Ishikawa (cell line): ENCODE measurements at regions not wholly inside any gene's neighbourhood (a gene's known extent, or its start where the extent isn't known, plus 50 kb on each side); places are given as distances from the start of the nearest gene placed in this dataset.

Source experiments
- CEBPB ChIP-seq: IDR thresholded peaks from 2 replicates; pipeline ENCODE4 v1.6.1; 2012
- CREB1 ChIP-seq: IDR thresholded peaks from 2 replicates; pipeline ENCODE4 v1.6.1; 2012; ENCODE audit warnings: low read depth
- EGR1 ChIP-seq: IDR thresholded peaks from 2 replicates; pipeline ENCODE4 v1.6.1; 2012
- EP300 ChIP-seq: IDR thresholded peaks from 2 replicates; pipeline ENCODE4 v1.6.1; 2012; ENCODE audit warnings: borderline replicate concordance
- FOXM1 ChIP-seq: IDR thresholded peaks from 2 replicates; pipeline ENCODE4 v1.6.1; 2012; ENCODE audit warnings: low read depth, borderline replicate concordance
- NFIC ChIP-seq: IDR thresholded peaks from 2 replicates; pipeline ENCODE4 v1.6.1; 2012
- RAD21 ChIP-seq: IDR thresholded peaks from 2 replicates; pipeline ENCODE4 v1.6.1; 2012; ENCODE audit warnings: low read depth
- TAF1 ChIP-seq: IDR thresholded peaks from 2 replicates; pipeline ENCODE4 v1.6.1; 2012; ENCODE audit warnings: low read depth, mild to moderate bottlenecking
- TCF12 ChIP-seq: IDR thresholded peaks from 2 replicates; pipeline ENCODE4 v1.6.1; 2012; ENCODE audit warnings: low read depth
- TEAD4 ChIP-seq: IDR thresholded peaks from 2 replicates; pipeline ENCODE4 v1.6.1; 2012
- YY1 ChIP-seq: IDR thresholded peaks from 2 replicates; pipeline ENCODE4 v1.6.1; 2012; ENCODE audit warnings: low read depth
- ZBTB7A ChIP-seq: IDR thresholded peaks from 2 replicates; pipeline ENCODE4 v1.6.1; 2012; ENCODE audit warnings: low read depth
- TF ChIP-seq, protein P1 (sequence below): IDR thresholded peaks from 2 replicates; pipeline ENCODE4 v1.6.1; 2012
- TF ChIP-seq, protein P2 (sequence below): IDR thresholded peaks from 2 replicates; pipeline ENCODE4 v1.6.1; 2012
- TF ChIP-seq, protein P3 (sequence below): IDR thresholded peaks from 2 replicates; pipeline ENCODE4 v1.6.1; 2012; ENCODE audit warnings: low read depth, mild to moderate bottlenecking

DNA sequence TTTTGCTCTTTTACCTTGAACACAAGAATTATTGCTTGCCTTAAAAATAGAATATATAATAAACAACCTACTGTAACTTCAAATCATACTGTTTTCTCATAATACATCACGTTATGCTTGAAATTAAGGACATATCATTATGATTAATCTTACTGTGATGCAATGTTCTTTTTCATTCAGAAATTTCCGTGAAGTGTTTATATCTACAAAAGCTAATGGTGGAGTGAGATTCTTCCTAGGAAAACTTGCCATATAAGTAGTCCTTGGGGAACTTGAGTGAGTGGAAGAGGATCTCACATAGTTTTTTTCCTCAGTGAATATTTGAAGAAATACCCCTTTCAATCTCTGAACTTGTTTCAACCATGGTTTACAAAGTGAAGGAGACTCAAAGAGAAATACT lies 498.7 kb upstream of the CBLB start:
- TF ChIP-seq EGR1 (no peak), EP300 (no peak), ZBTB7A (no peak), CREB1 (no peak), NFIC (no peak), CEBPB (no peak), TAF1 (no peak), TEAD4 (no peak), RAD21 (no peak), YY1 (no peak)
- TF ChIP-seq, protein P1, sequence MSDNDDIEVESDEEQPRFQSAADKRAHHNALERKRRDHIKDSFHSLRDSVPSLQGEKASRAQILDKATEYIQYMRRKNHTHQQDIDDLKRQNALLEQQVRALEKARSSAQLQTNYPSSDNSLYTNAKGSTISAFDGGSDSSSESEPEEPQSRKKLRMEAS: no peak

DNA sequence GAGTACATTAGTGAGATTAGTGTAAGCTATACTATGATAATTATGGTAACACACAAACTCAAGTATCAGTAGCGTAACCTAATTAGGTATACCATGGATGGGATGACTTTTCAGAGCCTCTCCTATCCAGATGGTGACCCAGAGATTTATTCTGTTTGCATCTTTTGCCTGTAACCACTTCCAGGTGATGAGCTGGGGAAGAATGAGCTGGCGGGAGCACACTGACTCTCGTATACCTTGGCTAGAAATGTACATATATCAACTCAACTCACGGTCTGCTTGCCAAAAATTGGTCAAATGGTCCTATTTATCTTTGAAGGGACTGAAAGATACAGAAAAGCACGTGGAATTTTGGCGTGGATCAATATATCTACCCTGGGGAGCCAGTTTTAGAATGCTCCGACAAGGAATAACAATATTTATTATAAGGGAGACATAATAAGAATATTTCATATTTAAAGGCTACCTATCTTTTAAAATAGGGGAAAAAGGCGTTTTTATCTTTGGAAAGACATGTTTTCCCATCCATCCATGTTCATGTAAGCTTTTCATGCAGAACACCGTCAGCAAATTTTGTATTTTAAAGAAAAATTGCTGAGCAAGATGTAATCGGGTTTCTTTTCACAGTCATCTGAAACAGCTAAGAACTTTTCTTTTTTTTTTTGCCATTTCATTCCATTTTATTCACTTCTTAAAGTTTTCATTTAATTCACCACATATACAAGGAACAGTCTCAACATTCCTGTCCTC lies 502.6 kb upstream of the CBLB start:
- TF ChIP-seq TAF1 (no peak), EP300 (no peak), ZBTB7A (no peak), CEBPB (no peak), FOXM1 (no peak), CREB1 (no peak), TEAD4 (no peak), YY1 (no peak), RAD21 (no peak)
- TF ChIP-seq, protein P1: no peak
- TF ChIP-seq, protein P2, sequence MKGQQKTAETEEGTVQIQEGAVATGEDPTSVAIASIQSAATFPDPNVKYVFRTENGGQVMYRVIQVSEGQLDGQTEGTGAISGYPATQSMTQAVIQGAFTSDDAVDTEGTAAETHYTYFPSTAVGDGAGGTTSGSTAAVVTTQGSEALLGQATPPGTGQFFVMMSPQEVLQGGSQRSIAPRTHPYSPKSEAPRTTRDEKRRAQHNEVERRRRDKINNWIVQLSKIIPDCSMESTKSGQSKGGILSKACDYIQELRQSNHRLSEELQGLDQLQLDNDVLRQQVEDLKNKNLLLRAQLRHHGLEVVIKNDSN: no peak

DNA sequence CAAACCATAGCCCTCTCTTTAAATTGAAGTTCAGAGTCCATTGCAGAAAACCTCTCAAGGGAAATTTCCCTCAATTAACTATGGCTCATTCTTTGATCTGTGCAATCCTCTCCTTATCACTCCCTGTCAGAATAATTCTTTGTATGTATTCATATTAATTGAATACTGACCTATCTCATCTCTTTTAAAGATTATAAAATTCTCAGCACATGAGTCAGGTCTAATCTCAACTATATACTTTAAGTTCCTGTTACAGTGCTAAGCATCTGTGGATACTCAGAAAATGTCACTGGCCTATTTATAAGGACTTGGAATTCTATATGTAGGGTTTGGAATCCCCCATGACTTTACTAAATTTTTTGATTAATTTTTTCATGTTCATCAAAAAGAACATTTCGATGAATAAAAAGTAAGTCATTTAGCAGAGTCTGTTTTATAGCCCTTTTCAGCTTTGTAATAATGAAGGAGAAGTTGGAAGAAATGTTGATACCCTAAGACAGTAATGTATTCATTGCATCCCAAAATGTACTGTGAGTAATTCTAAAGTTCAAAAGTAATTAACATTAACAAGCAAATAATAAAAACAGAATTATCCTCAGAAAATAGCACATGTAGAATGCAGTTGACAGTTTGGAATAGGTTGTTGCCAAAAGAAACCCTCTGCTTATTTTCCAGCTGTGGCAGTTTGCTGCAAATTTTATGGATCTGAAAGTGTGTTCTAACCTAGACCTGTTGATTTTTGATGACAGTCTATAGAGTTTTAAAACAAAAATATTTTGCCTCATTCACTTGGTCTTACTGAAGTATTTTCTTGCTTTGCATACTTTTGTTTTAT lies 503.4 kb upstream of the CBLB start:
- no peak for TF ChIP-seq CEBPB

DNA sequence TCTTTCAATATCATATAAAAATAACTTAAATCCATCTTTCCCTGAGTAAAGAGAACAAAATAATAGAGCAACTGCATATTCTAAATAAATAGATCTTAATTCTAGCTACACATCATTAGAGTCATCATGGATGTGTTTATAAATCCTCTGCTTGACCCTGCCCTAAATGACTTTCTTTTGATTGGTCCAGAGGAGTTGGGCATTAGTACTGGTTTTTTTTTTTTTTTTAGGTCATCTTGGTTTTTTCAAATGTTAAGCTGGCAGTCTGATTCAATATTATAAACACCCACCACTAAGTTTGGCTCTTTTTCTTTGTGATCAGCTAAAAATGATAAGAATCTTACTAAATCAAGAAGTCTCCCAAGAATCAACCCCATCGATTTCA lies 504.0 kb upstream of the CBLB start:
- TF ChIP-seq YY1: no peak

DNA sequence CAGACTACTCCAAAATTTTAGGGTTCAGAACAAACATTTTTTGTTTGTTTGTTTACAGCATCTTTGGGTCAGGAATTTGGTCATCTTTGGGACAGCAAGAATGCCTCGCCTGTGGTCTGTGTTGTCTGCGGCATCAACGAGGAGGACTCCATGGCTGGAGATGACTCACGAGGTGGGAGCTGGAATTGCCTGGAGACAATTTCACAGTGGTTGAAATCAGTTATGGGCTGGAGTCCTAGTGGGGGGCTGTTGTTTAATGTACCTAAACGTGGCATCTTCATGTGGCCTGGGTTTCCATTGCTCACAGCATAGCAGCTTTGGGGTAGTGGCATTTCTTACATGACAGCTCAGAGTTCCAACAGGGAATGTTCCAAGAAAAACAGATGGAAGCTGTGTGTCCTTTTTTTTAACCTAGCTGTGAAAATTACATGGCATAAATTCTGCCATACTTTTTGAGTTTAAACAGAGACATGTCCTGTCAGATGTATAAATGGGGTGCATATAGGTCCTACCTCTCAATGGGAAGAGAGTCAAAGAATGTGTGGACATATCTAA lies 507.3 kb upstream of the CBLB start:
- TF ChIP-seq, protein P2: no peak
- TF ChIP-seq TCF12 (no peak), NFIC (no peak), TEAD4 (no peak), EGR1 (no peak), EP300 (no peak), ZBTB7A (no peak), CREB1 (no peak), CEBPB (no peak), TAF1 (no peak), FOXM1 (no peak)
- TF ChIP-seq, protein P3, sequence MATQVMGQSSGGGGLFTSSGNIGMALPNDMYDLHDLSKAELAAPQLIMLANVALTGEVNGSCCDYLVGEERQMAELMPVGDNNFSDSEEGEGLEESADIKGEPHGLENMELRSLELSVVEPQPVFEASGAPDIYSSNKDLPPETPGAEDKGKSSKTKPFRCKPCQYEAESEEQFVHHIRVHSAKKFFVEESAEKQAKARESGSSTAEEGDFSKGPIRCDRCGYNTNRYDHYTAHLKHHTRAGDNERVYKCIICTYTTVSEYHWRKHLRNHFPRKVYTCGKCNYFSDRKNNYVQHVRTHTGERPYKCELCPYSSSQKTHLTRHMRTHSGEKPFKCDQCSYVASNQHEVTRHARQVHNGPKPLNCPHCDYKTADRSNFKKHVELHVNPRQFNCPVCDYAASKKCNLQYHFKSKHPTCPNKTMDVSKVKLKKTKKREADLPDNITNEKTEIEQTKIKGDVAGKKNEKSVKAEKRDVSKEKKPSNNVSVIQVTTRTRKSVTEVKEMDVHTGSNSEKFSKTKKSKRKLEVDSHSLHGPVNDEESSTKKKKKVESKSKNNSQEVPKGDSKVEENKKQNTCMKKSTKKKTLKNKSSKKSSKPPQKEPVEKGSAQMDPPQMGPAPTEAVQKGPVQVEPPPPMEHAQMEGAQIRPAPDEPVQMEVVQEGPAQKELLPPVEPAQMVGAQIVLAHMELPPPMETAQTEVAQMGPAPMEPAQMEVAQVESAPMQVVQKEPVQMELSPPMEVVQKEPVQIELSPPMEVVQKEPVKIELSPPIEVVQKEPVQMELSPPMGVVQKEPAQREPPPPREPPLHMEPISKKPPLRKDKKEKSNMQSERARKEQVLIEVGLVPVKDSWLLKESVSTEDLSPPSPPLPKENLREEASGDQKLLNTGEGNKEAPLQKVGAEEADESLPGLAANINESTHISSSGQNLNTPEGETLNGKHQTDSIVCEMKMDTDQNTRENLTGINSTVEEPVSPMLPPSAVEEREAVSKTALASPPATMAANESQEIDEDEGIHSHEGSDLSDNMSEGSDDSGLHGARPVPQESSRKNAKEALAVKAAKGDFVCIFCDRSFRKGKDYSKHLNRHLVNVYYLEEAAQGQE: no peak
- TF ChIP-seq, protein P1: no peak

DNA sequence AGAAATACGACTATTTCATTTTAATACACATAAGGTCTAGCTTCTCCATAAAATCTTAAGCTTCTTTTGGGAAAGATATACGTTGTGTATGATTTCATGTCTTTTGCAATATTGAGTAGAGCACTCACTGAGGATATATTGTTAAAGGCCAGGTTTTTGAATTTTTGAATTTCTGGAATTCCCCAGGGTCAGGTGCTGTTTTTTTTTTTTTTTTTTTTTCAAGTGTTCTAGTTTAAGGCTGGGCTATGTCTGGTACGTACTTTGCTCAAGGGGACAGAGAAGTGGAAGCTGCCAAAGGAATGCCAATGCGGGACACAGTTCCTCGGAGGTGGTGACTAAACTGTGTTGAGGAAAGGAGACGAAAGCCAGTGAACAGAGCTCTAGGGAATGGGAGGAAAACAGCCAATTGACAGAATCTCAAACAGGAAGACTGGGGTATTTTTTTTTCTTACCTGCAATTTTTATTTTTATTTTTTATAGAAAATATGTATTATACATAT lies 510.5 kb upstream of the CBLB start:
- no peak for TF ChIP-seq NFIC

DNA sequence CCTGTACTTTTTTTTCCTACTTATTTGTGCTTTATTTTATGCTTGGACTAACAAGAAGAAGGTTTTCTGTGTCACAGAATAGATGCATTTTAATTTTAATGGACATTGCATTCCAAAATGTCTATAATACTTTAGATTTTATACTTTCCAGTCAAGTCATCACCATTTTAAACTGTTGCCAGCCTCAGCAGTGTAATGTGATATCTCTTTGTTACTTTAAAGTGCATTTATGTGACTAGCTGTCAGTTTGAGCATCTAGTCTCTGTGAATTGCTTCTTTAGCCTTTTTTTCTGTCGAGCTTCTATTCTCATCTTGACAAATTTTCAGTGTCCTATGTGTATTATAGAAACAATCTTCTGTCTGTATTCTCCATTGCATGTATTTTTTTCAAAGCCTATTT lies 511.4 kb upstream of the CBLB start:
- TF ChIP-seq YY1 (no peak), TAF1 (no peak), EGR1 (no peak), EP300 (no peak), RAD21 (no peak), CREB1 (no peak), TEAD4 (no peak)
- TF ChIP-seq, protein P1: no peak
- TF ChIP-seq, protein P3: no peak
- TF ChIP-seq, protein P2: no peak
